K562 (cell line): ENCODE measurements at regions not wholly inside any gene's neighbourhood (a gene's known extent, or its start where the extent isn't known, plus 50 kb on each side); places are given as distances from the start of the nearest gene placed in this dataset.

Source experiments
- BHLHE40 ChIP-seq: IDR thresholded peaks from 2 replicates; pipeline ENCODE4 v1.6.1; 2011; ENCODE audit warnings: low read length, improper control_type of control experiment
- EP300 ChIP-seq: IDR thresholded peaks from 2 replicates; pipeline ENCODE4 v1.6.1; 2012; ENCODE audit warnings: low read length, improper control_type of control experiment
- KLF16 ChIP-seq: IDR thresholded peaks from 2 replicates; pipeline ENCODE4 v1.6.1; 2016; ENCODE audit warnings: antibody characterized with exemption
- NR2C2 ChIP-seq, 2 experiments: fragments of 200-800 bp in 1 of 2; sonication (Bioruptor generic) in 1 of 2; sonication (generic) in 1 of 2; formaldehyde crosslinking in 1 of 2; IDR thresholded peaks; 2 replicates each; pipeline versions ENCODE4 v1.6.1 to v1.8.0; 2016 to 2022; ENCODE audit warnings: mild to moderate bottlenecking in 1 of 2, missing compliant biosample characterization in 1 of 2, missing genetic modification characterization in 1 of 2, missing genetic modification reagents in 1 of 2
- ZEB2 ChIP-seq: fragments of 450-650 bp; IDR thresholded peaks from 2 replicates; pipeline ENCODE4 v1.6.1; 2016
- TF ChIP-seq, protein P1 (sequence below), 3 experiments: IDR thresholded peaks in 2 of 3; conservative IDR thresholded peaks in 1 of 3; 2 replicates each; pipeline ENCODE4 v1.5.1; 2011 to 2012; ENCODE audit warnings: low read length in 3 of 3, mild to moderate bottlenecking in 3 of 3, control low read depth in 2 of 3, improper control_type of control experiment in 1 of 3, inconsistent platforms in 1 of 3, low read depth in 1 of 3, mixed read lengths in 1 of 3, moderate library complexity in 1 of 3; ENCODE audit not compliant: insufficient read depth in 2 of 3

DNA sequence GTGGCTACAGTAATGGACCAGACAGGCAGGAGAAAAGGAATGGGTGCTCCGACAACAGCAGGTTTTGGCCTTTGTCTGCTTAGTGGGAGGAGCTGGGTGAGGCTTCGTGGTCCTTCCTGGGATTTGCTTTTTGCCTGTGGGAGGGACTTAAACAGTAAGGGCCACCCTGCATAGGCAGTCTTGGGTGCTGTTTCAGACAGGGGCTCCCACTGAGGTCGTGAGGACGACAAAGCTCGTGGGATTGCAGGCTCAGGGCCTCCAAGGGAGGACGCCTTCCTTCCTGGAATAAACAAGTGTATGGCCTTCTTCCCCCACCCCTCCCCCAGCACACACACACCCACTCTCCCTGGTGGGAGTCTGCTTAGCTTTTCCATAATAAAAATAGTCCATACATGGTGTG is 63.1 kb downstream of the FZD10 start:
- TF ChIP-seq EP300 (no peak), ZEB2 (no peak), BHLHE40 (no peak), KLF16 (no peak), NR2C2 (CRISPR knock-in tag; IDR thresholded peaks at IDR 0.05) (no peak), NR2C2 (tag; IDR thresholded peaks at IDR 0.05) (no peak)
- TF ChIP-seq, protein P1, sequence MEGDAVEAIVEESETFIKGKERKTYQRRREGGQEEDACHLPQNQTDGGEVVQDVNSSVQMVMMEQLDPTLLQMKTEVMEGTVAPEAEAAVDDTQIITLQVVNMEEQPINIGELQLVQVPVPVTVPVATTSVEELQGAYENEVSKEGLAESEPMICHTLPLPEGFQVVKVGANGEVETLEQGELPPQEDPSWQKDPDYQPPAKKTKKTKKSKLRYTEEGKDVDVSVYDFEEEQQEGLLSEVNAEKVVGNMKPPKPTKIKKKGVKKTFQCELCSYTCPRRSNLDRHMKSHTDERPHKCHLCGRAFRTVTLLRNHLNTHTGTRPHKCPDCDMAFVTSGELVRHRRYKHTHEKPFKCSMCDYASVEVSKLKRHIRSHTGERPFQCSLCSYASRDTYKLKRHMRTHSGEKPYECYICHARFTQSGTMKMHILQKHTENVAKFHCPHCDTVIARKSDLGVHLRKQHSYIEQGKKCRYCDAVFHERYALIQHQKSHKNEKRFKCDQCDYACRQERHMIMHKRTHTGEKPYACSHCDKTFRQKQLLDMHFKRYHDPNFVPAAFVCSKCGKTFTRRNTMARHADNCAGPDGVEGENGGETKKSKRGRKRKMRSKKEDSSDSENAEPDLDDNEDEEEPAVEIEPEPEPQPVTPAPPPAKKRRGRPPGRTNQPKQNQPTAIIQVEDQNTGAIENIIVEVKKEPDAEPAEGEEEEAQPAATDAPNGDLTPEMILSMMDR (IDR thresholded peaks at IDR 0.05 in 2 of 3, conservative IDR thresholded peaks at IDR 0.05 in 1 of 3; ENCODE audit: insufficient read depth in 2 of 3, low read depth in 1 of 3, low read length in 3 of 3): no peak
